ENCODE measurements at regions not wholly inside any gene's neighbourhood (a gene's known extent, or its start where the extent isn't known, plus 50 kb on each side); places are given as distances from the start of the nearest gene placed in this dataset.
"Not testable (repeated sequence)": the region's sequence is repeated elsewhere in the genome, so short reads cannot be mapped to it uniquely, and the experiment has no call there.

- TF ChIP-seq CTCF (conservative IDR thresholded peaks at IDR 0.05; ENCODE audit: low read depth): no peak
- DNase-seq (ENCODE audit: low spot score): no peak
- H3K27ac ChIP-seq: no peak overlapping the region
- CTCF ChIA-PET: no interaction called here
- POLR2A ChIA-PET (ENCODE audit: low non-redundant PET): no interaction called here
Measured at GRCh38 chr16:26394409-26394808, 672.3 kb upstream of the C16orf82 start.

GRCh38 chr16:26395700-26396099, 671.0 kb upstream of the C16orf82 start:
- no peak for DNase-seq (ENCODE audit: low spot score)
- TF ChIP-seq CTCF (conservative IDR thresholded peaks at IDR 0.05; ENCODE audit: low read depth): no peak
- ChIA-PET POLR2A (ENCODE audit: low non-redundant PET) (no interaction called here), CTCF (no interaction called here)
- H3K27ac ChIP-seq: no peak overlapping the region

GRCh38 chr16:26396511-26397235, 670.1 kb upstream of the C16orf82 start:
- TF ChIP-seq CTCF (conservative IDR thresholded peaks at IDR 0.05; ENCODE audit: low read depth): no peak
- H3K27ac ChIP-seq: no peak overlapping the region
- ChIA-PET CTCF (interaction anchor here (0.6 kb wide), 1 partner anchor 37 kb away, joined by 3 read pairs; no protein-coding TSS in a partner anchor), POLR2A (ENCODE audit: low non-redundant PET) (no interaction called here)
- DNase-seq (ENCODE audit: low spot score): no peak

- H3K27ac ChIP-seq: no peak overlapping the region
- TF ChIP-seq CTCF (conservative IDR thresholded peaks at IDR 0.05; ENCODE audit: low read depth): no peak
- CTCF ChIA-PET: interaction anchor here (0.6 kb wide), 1 partner anchor 251 kb away, joined by 5 read pairs; no protein-coding TSS in a partner anchor
- POLR2A ChIA-PET (ENCODE audit: low non-redundant PET): no interaction called here
- no peak for DNase-seq (ENCODE audit: low spot score)
Measured at GRCh38 chr16:26413780-26414179, 652.9 kb upstream of the C16orf82 start.

GRCh38 chr16:26419458-26419857, 647.3 kb upstream of the C16orf82 start:
- CTCF ChIA-PET; H3K27ac ChIP-seq; POLR2A ChIA-PET (ENCODE audit: low non-redundant PET); DNase-seq (ENCODE audit: low spot score): not testable (repeated sequence)

GRCh38 chr16:26430618-26431017, 636.1 kb upstream of the C16orf82 start:
- no peak for TF ChIP-seq CTCF (conservative IDR thresholded peaks at IDR 0.05; ENCODE audit: low read depth)
- ChIA-PET CTCF (interaction anchor here (0.6 kb wide), 2 partner anchors 139 to 224 kb away, joined by 3 read pairs; no protein-coding TSS in a partner anchor), POLR2A (ENCODE audit: low non-redundant PET) (no interaction called here)
- H3K27ac ChIP-seq: no peak overlapping the region
- no peak for DNase-seq (ENCODE audit: low spot score)

- no peak overlapping the region for H3K27ac ChIP-seq
- DNase-seq (ENCODE audit: low spot score): no peak
- no peak for TF ChIP-seq CTCF (conservative IDR thresholded peaks at IDR 0.05; ENCODE audit: low read depth)
- ChIA-PET CTCF (no interaction called here), POLR2A (ENCODE audit: low non-redundant PET) (no interaction called here)
Measured at GRCh38 chr16:26433807-26434206, 632.9 kb upstream of the C16orf82 start.
